ENCODE measurements at regions not wholly inside any gene's neighbourhood (a gene's known extent, or its start where the extent isn't known, plus 50 kb on each side); places are given as distances from the start of the nearest gene placed in this dataset.

GRCh38 chr2:150625741-150626140 lies 138.3 kb upstream of the RND3 start:
- Mint-ChIP-seq H3K4me3 (no peak overlapping the region), H3K27ac (no peak overlapping the region), H3K4me1 (ENCODE audit: low read depth) (no peaks in the 10 kb centered on the region), H3K27me3 (no peaks in the 10 kb centered on the region), H3K9me3 (no peaks in the 10 kb centered on the region), H3K36me3 (ENCODE audit: low read depth) (no peaks in the 10 kb centered on the region)
- TF ChIP-seq, protein P1, sequence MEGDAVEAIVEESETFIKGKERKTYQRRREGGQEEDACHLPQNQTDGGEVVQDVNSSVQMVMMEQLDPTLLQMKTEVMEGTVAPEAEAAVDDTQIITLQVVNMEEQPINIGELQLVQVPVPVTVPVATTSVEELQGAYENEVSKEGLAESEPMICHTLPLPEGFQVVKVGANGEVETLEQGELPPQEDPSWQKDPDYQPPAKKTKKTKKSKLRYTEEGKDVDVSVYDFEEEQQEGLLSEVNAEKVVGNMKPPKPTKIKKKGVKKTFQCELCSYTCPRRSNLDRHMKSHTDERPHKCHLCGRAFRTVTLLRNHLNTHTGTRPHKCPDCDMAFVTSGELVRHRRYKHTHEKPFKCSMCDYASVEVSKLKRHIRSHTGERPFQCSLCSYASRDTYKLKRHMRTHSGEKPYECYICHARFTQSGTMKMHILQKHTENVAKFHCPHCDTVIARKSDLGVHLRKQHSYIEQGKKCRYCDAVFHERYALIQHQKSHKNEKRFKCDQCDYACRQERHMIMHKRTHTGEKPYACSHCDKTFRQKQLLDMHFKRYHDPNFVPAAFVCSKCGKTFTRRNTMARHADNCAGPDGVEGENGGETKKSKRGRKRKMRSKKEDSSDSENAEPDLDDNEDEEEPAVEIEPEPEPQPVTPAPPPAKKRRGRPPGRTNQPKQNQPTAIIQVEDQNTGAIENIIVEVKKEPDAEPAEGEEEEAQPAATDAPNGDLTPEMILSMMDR (IDR thresholded peaks at IDR 0.05): no peak
- intact Hi-C loops (cut with micrococcal nuclease): no loop called here
- DNase-seq (no peak), ATAC-seq (no peak)
- POLR2A ChIA-PET: no interaction called here
- CTCF ChIA-PET: interaction anchor here (0.6 kb wide), 1 partner anchor 426 kb away, joined by 3 read pairs; no protein-coding TSS in a partner anchor

GRCh38 chr2:150625303-150625702 lies 137.8 kb upstream of the RND3 start:
- TF ChIP-seq, protein P1 (IDR thresholded peaks at IDR 0.05): no peak

GRCh38 chr2:150624001-150624401 lies 136.5 kb upstream of the RND3 start:
- no peak overlapping the region for H3K4me3 Mint-ChIP-seq
- no peaks in the 10 kb centered on the region for H3K27me3 Mint-ChIP-seq
- H3K4me1 Mint-ChIP-seq (ENCODE audit: low read depth): no peaks in the 10 kb centered on the region
- no peak for DNase-seq
- intact Hi-C loops (cut with micrococcal nuclease): no loop called here
- ATAC-seq: no peak
- ChIA-PET POLR2A (no interaction called here), CTCF (no interaction called here)
- TF ChIP-seq, protein P1 (IDR thresholded peaks at IDR 0.05): no peak
- no peaks in the 10 kb centered on the region for H3K9me3 Mint-ChIP-seq
- H3K27ac Mint-ChIP-seq: no peak overlapping the region
- no peaks in the 10 kb centered on the region for H3K36me3 Mint-ChIP-seq (ENCODE audit: low read depth)

More at GRCh38 chr2:150625303-150625702, 137.8 kb upstream of the RND3 start:
- no peak for DNase-seq
- no peak for ATAC-seq
- no peaks in the 10 kb centered on the region for H3K9me3 Mint-ChIP-seq
- intact Hi-C loops (cut with micrococcal nuclease): no loop called here
- H3K27ac Mint-ChIP-seq: no peak overlapping the region
- CTCF ChIA-PET: no interaction called here
- POLR2A ChIA-PET: no interaction called here
- no peak overlapping the region for H3K4me3 Mint-ChIP-seq
- H3K4me1 Mint-ChIP-seq (ENCODE audit: low read depth): no peaks in the 10 kb centered on the region
- H3K36me3 Mint-ChIP-seq (ENCODE audit: low read depth): no peaks in the 10 kb centered on the region
- H3K27me3 Mint-ChIP-seq: no peaks in the 10 kb centered on the region

DNA sequence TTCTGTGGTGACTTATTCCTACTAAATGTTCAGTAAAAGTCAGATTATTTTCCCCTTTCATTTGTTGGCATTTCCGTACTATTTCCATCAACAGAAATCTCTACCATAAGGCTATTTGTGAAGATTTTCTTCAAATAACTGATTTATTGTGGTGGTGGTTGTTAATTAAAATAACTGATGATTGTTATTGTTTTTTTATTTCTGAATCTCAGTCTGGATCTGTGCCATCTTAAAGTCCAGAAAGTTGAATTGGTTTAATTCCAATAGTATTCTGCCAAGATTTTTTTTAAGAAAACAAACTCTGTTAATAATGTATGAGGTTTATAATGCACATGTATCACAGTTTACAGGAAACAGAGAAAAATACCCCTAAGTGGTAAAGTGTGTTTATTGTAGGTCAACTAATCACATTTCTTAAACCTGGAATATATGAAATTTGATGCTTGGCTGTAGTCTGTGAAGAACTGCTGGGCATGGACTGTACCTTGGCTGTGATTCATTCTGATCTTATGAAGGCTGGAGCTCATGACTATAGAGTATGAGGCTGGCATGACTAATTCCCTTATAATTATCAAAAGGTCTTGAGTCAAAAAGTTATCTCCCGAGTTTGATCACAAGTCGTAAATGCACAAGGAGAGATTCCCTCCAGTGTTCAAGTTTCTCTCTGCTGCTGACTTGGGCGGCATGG lies 134.2 kb upstream of the RND3 start:
- Mint-ChIP-seq H3K4me3 (no peak overlapping the region), H3K27me3 (no peaks in the 10 kb centered on the region), H3K9me3 (no peaks in the 10 kb centered on the region), H3K4me1 (ENCODE audit: low read depth) (no peaks in the 10 kb centered on the region), H3K27ac (no peak overlapping the region), H3K36me3 (ENCODE audit: low read depth) (no peaks in the 10 kb centered on the region)
- TF ChIP-seq, protein P1 (IDR thresholded peaks at IDR 0.05): no peak
- intact Hi-C loops (cut with micrococcal nuclease): no loop called here
- CTCF ChIA-PET: no interaction called here
- ATAC-seq: no peak
- no peak for DNase-seq
- POLR2A ChIA-PET: no interaction called here

DNA sequence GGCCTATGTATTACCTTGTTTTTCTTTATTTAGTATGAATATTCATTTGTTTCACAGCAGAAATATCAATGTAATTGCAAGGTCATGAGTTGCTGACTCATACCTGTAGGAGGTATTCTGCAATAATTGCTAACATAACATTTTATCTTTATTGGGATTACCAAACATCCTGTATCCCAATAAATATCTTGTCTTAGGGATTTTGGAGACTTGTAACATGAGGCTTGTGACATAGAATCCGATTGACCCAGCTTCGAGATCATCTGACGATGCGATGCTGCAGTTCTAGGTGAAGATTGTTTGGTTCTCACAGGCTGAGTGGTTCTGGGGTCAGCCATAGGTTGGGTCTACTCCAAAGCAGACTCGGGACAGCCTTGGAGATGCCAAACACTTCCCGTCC lies 133.4 kb upstream of the RND3 start:
- Mint-ChIP-seq H3K27ac (no peak overlapping the region), H3K4me3 (no peak overlapping the region), H3K9me3 (no peaks in the 10 kb centered on the region), H3K4me1 (ENCODE audit: low read depth) (no peaks in the 10 kb centered on the region), H3K36me3 (ENCODE audit: low read depth) (no peaks in the 10 kb centered on the region), H3K27me3 (peaks cover 2% of the 10 kb centered on the region)
- intact Hi-C loops (cut with micrococcal nuclease): no loop called here
- ChIA-PET POLR2A (no interaction called here), CTCF (no interaction called here)
- DNase-seq (no peak), ATAC-seq (no peak)
- TF ChIP-seq, protein P1 (IDR thresholded peaks at IDR 0.05): no peak
